Activated naive CD8-positive, alpha-beta T cell treated with anti-CD3 and anti-CD28 coated beads, Interleukin-2, amount 50 U/mL, for 24 hours (primary cell): ENCODE measurements at regions not wholly inside any gene's neighbourhood (a gene's known extent, or its start where the extent isn't known, plus 50 kb on each side); places are given as distances from the start of the nearest gene placed in this dataset.

Experiments used
- ATAC-seq: fragments of 150-1000 bp; cut with Tn5 transposase; one replicate; pipeline ENCODE4 v1.10.0; 2021
- DNase-seq: peaks from one replicate; pipeline ENCODE4 v3.0.0; 2021
- H3K27ac Mint-ChIP-seq: one replicate; pipeline ENCODE4 v1.8.0; 2021; ENCODE audit warnings: mild to moderate bottlenecking, mixed read lengths
- H3K27me3 Mint-ChIP-seq: one replicate; pipeline ENCODE4 v1.8.0; 2021; ENCODE audit warnings: mixed read lengths
- H3K36me3 Mint-ChIP-seq: one replicate; pipeline ENCODE4 v1.8.0; 2021; ENCODE audit warnings: low read depth, mixed read lengths
- H3K4me1 Mint-ChIP-seq: one replicate; pipeline ENCODE4 v1.8.0; 2021; ENCODE audit warnings: mixed read lengths
- H3K4me3 Mint-ChIP-seq: one replicate; pipeline ENCODE4 v1.8.0; 2021; ENCODE audit warnings: mild to moderate bottlenecking, moderate library complexity, mixed read lengths
- H3K9me3 Mint-ChIP-seq: one replicate; pipeline ENCODE4 v1.8.0; 2021; ENCODE audit warnings: mixed read lengths

GRCh38 chr16:24414534-24414933 is 124.8 kb upstream of the RBBP6 start:
- Mint-ChIP-seq H3K36me3 (no peaks in the 10 kb centered on the region), H3K4me1 (no peaks in the 10 kb centered on the region), H3K27me3 (peaks cover 12% of the 10 kb centered on the region), H3K27ac (no peak overlapping the region), H3K4me3 (no peak overlapping the region), H3K9me3 (no peaks in the 10 kb centered on the region)
- ATAC-seq (no peak), DNase-seq (no peak)

- H3K27ac Mint-ChIP-seq: no peak overlapping the region
- H3K27me3 Mint-ChIP-seq: peaks cover 11% of the 10 kb centered on the region
Measured at GRCh38 chr16:24418733-24419132, 120.6 kb upstream of the RBBP6 start.

GRCh38 chr16:24423312-24423711 is 116.1 kb upstream of the RBBP6 start:
- Mint-ChIP-seq H3K36me3 (no peaks in the 10 kb centered on the region), H3K27me3 (peaks cover 10% of the 10 kb centered on the region)
- ATAC-seq: no peak

More at GRCh38 chr16:24418733-24419132, 120.6 kb upstream of the RBBP6 start:
- H3K9me3 Mint-ChIP-seq: no peaks in the 10 kb centered on the region
- no peaks in the 10 kb centered on the region for H3K36me3 Mint-ChIP-seq
- H3K4me1 Mint-ChIP-seq: no peaks in the 10 kb centered on the region
- DNase-seq (no peak), ATAC-seq (no peak)
- H3K4me3 Mint-ChIP-seq: no peak overlapping the region

GRCh38 chr16:24424364-24424763 is 115.0 kb upstream of the RBBP6 start:
- DNase-seq (no peak), ATAC-seq (no peak)
- Mint-ChIP-seq H3K9me3 (no peaks in the 10 kb centered on the region), H3K4me3 (no peak overlapping the region), H3K4me1 (no peaks in the 10 kb centered on the region), H3K27me3 (peaks cover 11% of the 10 kb centered on the region), H3K27ac (no peak overlapping the region), H3K36me3 (no peaks in the 10 kb centered on the region)

More at GRCh38 chr16:24423312-24423711, 116.1 kb upstream of the RBBP6 start:
- no peak for DNase-seq
- Mint-ChIP-seq H3K4me3 (no peak overlapping the region), H3K27ac (no peak overlapping the region), H3K4me1 (no peaks in the 10 kb centered on the region), H3K9me3 (no peaks in the 10 kb centered on the region)

- DNase-seq (no peak), ATAC-seq (no peak)
- Mint-ChIP-seq H3K9me3 (no peaks in the 10 kb centered on the region), H3K36me3 (no peaks in the 10 kb centered on the region), H3K27ac (no peak overlapping the region), H3K4me1 (peaks cover 4% of the 10 kb centered on the region), H3K4me3 (no peak overlapping the region), H3K27me3 (peaks cover 22% of the 10 kb centered on the region)
Measured at GRCh38 chr16:24427840-24428239, 111.5 kb upstream of the RBBP6 start.

GRCh38 chr16:24428756-24429155 is 110.6 kb upstream of the RBBP6 start:
- no peak overlapping the region for H3K4me3 Mint-ChIP-seq
- no peak for ATAC-seq
- no peak overlapping the region for H3K27ac Mint-ChIP-seq
- no peaks in the 10 kb centered on the region for H3K36me3 Mint-ChIP-seq
- DNase-seq: no peak
- H3K9me3 Mint-ChIP-seq: no peaks in the 10 kb centered on the region
- H3K4me1 Mint-ChIP-seq: peaks cover 4% of the 10 kb centered on the region
- H3K27me3 Mint-ChIP-seq: peaks cover 27% of the 10 kb centered on the region

GRCh38 chr16:24430954-24431760 is 108.2 kb upstream of the RBBP6 start:
- H3K36me3 Mint-ChIP-seq: no peaks in the 10 kb centered on the region
- peak; percentile 66 for ATAC-seq
- no peaks in the 10 kb centered on the region for H3K9me3 Mint-ChIP-seq
- peaks cover 27% of the 10 kb centered on the region for H3K27me3 Mint-ChIP-seq
- H3K4me1 Mint-ChIP-seq: peaks cover 4% of the 10 kb centered on the region
- H3K27ac Mint-ChIP-seq: no peak overlapping the region
- H3K4me3 Mint-ChIP-seq: no peak overlapping the region
- DNase-seq: no peak

- H3K4me1 Mint-ChIP-seq: peaks cover 4% of the 10 kb centered on the region
- H3K36me3 Mint-ChIP-seq: no peaks in the 10 kb centered on the region
- ATAC-seq (no peak), DNase-seq (no peak)
- no peak overlapping the region for H3K27ac Mint-ChIP-seq
- peaks cover 18% of the 10 kb centered on the region for H3K27me3 Mint-ChIP-seq
- H3K9me3 Mint-ChIP-seq: no peaks in the 10 kb centered on the region
- no peak overlapping the region for H3K4me3 Mint-ChIP-seq
Measured at GRCh38 chr16:24433706-24434105, 105.7 kb upstream of the RBBP6 start.

GRCh38 chr16:24440306-24440705 is 99.1 kb upstream of the RBBP6 start:
- no peak overlapping the region for H3K4me3 Mint-ChIP-seq
- ATAC-seq (no peak), DNase-seq (no peak)
- H3K4me1 Mint-ChIP-seq: no peaks in the 10 kb centered on the region
- H3K27me3 Mint-ChIP-seq: peaks cover 12% of the 10 kb centered on the region
- no peaks in the 10 kb centered on the region for H3K36me3 Mint-ChIP-seq
- no peak overlapping the region for H3K27ac Mint-ChIP-seq
- no peaks in the 10 kb centered on the region for H3K9me3 Mint-ChIP-seq

GRCh38 chr16:24442631-24443030 is 96.7 kb upstream of the RBBP6 start:
- ATAC-seq (no peak), DNase-seq (no peak)
- Mint-ChIP-seq H3K36me3 (no peaks in the 10 kb centered on the region), H3K27me3 (peaks cover 12% of the 10 kb centered on the region), H3K9me3 (no peaks in the 10 kb centered on the region), H3K4me3 (no peak overlapping the region), H3K27ac (no peak overlapping the region), H3K4me1 (no peaks in the 10 kb centered on the region)

GRCh38 chr16:24445216-24445615 is 94.2 kb upstream of the RBBP6 start:
- Mint-ChIP-seq H3K9me3 (no peaks in the 10 kb centered on the region), H3K27ac (no peak overlapping the region), H3K4me3 (no peak overlapping the region), H3K27me3 (peaks cover 12% of the 10 kb centered on the region), H3K36me3 (no peaks in the 10 kb centered on the region), H3K4me1 (no peaks in the 10 kb centered on the region)
- ATAC-seq (no peak), DNase-seq (no peak)

GRCh38 chr16:24446189-24446588 is 93.2 kb upstream of the RBBP6 start:
- Mint-ChIP-seq H3K36me3 (no peaks in the 10 kb centered on the region), H3K9me3 (no peaks in the 10 kb centered on the region), H3K27me3 (peaks cover 10% of the 10 kb centered on the region), H3K4me3 (no peak overlapping the region), H3K4me1 (no peaks in the 10 kb centered on the region), H3K27ac (no peak overlapping the region)
- ATAC-seq (no peak), DNase-seq (no peak)

GRCh38 chr16:24452724-24453123 is 86.6 kb upstream of the RBBP6 start:
- H3K27ac Mint-ChIP-seq: no peak overlapping the region
- no peaks in the 10 kb centered on the region for H3K36me3 Mint-ChIP-seq
- no peak overlapping the region for H3K4me3 Mint-ChIP-seq
- no peaks in the 10 kb centered on the region for H3K9me3 Mint-ChIP-seq
- DNase-seq: no peak
- ATAC-seq: no peak
- H3K27me3 Mint-ChIP-seq: peaks cover 20% of the 10 kb centered on the region
- no peaks in the 10 kb centered on the region for H3K4me1 Mint-ChIP-seq

GRCh38 chr16:24463196-24463945 is 76.0 kb upstream of the RBBP6 start:
- Mint-ChIP-seq H3K4me1 (no peaks in the 10 kb centered on the region), H3K36me3 (no peaks in the 10 kb centered on the region), H3K27ac (no peak overlapping the region), H3K27me3 (peaks cover 15% of the 10 kb centered on the region), H3K9me3 (peaks cover 18% of the 10 kb centered on the region), H3K4me3 (no peak overlapping the region)
- no peak for DNase-seq
- ATAC-seq: no peak
